GM12891 (cell line): ENCODE measurements at regions not wholly inside any gene's neighbourhood (a gene's known extent, or its start where the extent isn't known, plus 50 kb on each side); places are given as distances from the start of the nearest gene placed in this dataset.

ENCODE experiments used
- PAX5 ChIP-seq: IDR thresholded peaks from 2 replicates; pipeline ENCODE4 v1.6.1; 2011; ENCODE audit warnings: low read length, moderate library complexity, mild to moderate bottlenecking; ENCODE audit not compliant: insufficient read depth, severe bottlenecking
- POLR2A ChIP-seq: IDR thresholded peaks from 2 replicates; pipeline ENCODE4 v1.6.1; 2011; ENCODE audit warnings: low read depth, low read length, control low read depth
- POLR2AphosphoS5 ChIP-seq: IDR thresholded peaks from 2 replicates; pipeline ENCODE4 v1.6.1; 2011; ENCODE audit warnings: low read depth, low read length, control low read depth
- POU2F2 ChIP-seq: IDR thresholded peaks from 2 replicates; pipeline ENCODE4 v1.6.1; 2011; ENCODE audit warnings: low read depth, mild to moderate bottlenecking, control low read depth, low read length, moderate library complexity
- SPI1 ChIP-seq: IDR thresholded peaks from 2 replicates; pipeline ENCODE4 v1.6.1; 2011; ENCODE audit warnings: low read depth, low read length, control low read depth
- TAF1 ChIP-seq: IDR thresholded peaks from 2 replicates; pipeline ENCODE4 v1.6.1; 2011; ENCODE audit warnings: low read depth, low read length, control low read depth

DNA sequence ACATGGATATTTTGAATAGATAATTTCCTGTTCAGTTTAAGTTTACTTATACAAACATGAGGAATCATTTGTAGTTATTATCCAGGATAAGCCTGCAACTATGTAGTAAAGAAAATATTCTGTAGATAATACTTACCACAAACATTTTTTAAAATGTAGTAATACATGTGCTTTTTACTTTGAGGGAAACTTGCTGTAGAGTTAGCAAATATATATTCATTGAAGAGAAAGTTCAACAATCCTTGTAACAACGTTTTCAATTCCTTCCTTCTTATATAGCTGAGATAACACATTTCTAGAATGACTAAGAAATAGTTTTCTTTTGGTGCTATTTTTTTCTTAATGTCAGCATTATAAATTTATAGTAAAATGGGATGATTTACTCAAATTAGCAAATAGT, 664.6 kb upstream of the ADAMTS5 start:
- TF ChIP-seq POLR2AphosphoS5 (no peak), POLR2A (no peak), PAX5 (no peak), SPI1 (no peak), TAF1 (no peak), POU2F2 (no peak)
